ENCODE measurements at regions not wholly inside any gene's neighbourhood (a gene's known extent, or its start where the extent isn't known, plus 50 kb on each side); places are given as distances from the start of the nearest gene placed in this dataset.
A peak's percentile ranks its signal among the peaks of the same experiment; 100 is the strongest.

- no peak for DNase-seq
Observed at GRCh38 chr2:5287558-5288334, 404.4 kb upstream of the SOX11 start.

GRCh38 chr2:5290900-5291546, 401.2 kb upstream of the SOX11 start:
- DNase-seq = peak; percentile 15

DNA sequence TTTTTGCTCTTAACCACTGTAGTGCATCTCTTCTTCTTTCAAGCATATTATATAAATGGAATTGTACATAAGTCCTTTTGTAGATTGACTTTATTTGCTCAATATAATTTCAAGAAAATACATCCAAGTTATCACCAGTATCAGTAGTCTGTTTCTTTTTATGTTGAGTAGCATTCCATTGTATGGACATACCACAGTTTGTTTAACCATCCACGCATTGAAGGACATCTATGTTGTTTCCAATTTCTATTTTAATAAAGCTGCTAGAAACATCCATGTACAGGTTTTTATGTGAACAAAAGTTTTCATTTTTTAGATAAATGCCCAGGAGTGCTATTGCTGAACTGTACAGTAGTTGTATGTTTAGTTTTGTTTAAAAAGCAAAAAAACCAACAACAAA, 387.5 kb upstream of the SOX11 start:
- no peak for DNase-seq

DNA sequence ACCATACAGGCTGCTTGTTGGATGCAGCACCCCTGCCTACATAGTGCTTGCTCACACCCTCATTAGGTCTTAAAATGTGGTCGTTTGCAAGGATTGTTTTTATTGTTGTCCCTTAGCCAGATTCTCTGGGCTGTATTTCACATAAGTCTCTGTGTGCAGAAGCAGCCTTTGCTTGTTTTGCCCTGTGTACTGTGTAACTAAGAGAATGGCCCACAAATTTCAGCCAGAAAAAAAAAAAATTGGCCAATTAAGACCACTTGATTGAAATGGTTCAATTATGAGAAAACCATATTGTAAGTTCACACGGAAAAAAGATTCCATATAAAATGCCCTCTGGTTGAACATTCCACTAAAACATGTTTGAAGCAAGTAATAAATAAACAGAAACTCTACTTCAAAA, 377.1 kb upstream of the SOX11 start:
- no peak for DNase-seq

DNA sequence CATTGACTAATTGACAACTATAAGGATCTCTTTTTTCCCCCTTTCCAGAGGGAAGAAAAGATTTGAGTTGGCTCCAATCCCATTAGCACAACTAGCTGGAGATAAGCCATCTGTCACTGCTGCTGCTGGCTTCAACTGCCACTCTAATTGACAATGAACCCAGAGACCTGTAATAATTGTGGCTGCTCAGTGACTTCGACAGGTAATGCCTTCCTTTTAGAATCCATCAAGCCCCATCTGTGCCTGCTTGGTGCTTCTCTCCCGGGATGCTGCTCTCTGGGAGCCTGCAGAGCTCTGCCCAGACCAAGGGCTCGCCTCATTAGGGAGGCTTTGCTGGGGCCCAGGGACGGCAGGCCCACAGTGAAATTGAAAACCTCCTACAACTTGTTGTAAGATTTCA, 376.7 kb upstream of the SOX11 start:
- DNase-seq = peak; percentile 100

DNA sequence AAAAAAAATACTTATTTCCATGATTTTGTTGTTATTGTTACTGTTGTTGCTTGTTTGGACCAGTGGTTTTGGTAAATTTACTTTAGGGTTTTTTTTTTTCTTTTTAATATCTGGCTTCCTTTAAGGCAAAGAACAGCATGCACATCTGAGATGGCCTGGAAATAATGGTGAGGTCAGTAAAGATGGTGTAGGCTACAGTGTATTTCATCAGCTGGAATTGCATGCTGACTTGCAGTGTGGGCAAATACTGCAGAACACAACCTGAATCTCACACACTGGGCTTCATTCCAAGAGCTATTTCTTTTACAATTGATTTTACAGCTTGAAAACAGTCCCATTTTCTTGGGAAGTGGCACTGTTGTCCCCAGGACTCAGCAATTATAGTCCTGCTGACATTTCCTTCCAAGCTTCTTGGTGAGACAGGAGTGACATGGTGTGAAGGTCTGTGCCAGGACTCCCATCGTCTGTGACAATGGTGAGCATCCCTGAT, 376.1 kb upstream of the SOX11 start:
- peak; percentile 83 for DNase-seq

DNA sequence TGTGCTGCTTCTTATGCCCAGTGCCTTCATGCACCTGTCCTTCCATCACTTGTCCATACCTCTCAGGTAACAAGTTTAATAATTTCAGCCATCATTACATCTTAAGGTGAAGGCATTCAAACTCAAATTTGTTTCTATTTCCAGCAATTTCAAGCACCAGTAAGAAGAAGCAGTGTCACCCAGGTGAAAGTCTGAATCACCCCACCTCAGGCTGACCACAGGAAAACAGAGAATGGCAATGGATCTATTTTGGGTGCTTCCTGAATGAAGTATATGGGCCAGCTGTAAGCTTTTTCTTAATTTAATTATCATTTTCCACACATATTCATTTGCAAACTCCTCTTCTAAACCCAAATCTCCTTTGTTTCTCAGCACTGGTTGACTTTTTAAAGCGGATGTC, 372.7 kb upstream of the SOX11 start:
- no peak for DNase-seq

- no peak for DNase-seq
Observed at GRCh38 chr2:5322396-5322795, 369.8 kb upstream of the SOX11 start.

DNA sequence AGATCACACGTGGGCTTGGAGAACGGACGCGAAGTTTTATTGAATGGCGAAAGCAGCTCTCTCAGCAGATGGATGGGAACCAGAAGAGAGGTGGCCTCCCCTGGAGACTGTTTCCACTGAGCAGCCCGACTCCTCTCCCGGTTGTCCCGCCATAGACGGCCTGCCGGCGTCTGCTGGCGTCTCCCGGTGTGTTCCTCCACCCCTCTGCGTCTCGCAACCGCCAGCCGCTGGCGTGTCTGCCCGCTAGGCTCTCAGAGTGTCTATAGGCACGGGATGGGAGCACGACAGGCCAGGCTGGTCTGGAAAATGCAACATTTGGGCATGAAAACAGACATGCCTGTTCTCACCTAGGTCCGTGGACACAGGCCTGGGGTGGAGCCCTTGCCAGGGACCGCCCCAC, 366.7 kb upstream of the SOX11 start:
- DNase-seq = no peak

GRCh38 chr2:5328826-5329225, 363.4 kb upstream of the SOX11 start:
- no peak for DNase-seq

DNA sequence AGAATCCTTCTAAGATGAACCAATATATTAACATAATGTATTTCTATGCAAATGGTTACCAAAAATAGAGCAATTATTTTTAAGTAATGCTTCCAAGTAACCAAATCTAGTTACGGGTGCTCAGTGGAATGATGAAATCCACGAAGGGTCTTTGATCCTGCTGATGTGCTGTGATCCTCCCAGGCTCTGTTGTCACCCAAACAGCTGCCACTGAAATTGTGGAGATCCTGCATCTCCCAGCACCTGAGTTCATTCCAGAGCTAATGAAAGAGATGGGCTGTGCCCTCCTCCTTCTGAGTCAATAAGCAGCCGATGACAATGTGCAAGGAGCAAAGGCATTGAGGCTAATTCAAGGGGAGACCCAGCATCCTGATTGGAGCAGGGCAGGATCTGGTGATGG, 362.4 kb upstream of the SOX11 start:
- peak; percentile 30 for DNase-seq

- no peak for DNase-seq
Observed at GRCh38 chr2:5330961-5331360, 361.2 kb upstream of the SOX11 start.

GRCh38 chr2:5332925-5333324, 359.3 kb upstream of the SOX11 start:
- no peak for DNase-seq

GRCh38 chr2:5339473-5339872, 352.7 kb upstream of the SOX11 start:
- no peak for DNase-seq

DNA sequence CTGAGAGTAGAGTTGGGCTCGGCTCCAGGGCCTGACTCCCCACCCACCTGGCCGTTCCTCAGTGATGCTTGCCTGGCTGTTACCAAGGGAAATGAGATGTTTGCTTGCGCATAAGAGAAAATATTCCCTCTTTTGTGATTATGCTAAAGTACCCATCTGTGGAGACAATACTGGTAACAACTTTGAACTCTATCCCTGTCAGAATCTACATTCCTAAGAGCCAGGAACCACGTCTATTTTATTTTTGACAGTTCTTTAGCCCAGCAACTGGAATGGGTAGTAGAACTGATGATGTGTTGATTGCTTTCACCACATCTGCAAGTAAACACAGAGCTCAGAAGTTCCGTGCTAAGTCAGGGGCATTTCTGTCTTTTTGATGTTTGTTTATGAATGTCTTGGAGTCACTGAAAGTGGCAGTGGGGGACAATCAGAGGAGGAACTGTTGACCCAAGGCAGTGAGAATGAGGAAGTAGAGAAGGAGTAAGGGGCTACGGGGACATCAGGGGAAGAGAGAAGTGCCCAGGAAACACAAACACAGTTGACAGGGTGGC, 348.3 kb upstream of the SOX11 start:
- no peak for DNase-seq

DNA sequence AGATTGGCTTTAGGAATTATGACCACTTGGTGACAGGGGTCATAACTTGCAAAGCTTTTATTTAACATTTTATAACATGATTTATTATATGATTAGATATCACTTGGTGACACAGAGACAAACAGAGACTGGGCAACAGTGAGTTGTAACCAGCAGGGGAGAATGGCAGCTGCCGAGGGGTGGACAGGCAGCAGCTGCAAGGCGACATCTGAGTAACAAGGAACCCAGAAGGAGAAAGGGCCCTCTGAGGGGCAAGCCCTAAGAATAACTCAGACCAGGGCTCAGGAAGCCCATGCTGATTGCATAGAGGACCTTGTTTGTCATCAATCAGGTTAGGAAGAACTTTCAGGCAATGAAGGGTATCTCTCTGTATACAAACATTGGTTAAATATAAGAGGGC, 339.9 kb upstream of the SOX11 start:
- DNase-seq = no peak

DNA sequence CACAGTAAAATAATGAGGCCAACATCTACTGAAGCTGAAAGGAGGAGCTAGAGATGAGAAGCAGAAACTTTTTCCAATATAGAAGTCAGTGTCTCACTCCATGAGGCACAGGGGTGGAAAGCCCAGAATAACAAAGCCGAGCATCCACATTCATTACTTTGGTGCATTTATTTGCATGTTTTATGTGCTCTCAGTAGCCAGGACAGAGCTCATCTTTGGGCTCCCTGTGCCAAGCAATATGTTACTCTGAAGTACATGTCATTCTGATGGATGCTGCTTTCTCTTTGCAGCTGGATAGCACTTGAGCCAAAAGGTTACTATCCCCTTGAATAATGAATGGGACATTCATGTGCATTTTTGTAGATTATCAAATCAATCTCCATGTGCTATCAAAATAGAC, 338.6 kb upstream of the SOX11 start:
- DNase-seq = no peak

DNA sequence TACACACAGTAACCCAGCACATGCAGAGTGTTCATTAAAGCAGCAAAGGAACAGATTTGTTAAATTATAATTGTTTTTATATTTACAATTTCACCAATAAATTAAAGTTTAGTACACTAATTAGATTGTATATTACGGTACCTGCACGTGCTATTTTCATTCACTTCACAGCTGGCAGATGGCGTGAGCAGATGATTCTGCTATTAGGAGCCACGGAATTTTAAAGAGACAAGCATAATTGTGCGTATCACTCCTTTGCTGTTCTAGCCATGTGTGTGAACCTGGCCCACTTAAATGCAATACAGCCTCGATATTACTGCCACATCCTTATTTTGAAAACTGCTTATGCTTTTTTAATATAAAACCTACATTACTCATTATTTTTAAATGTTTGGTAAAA, 332.8 kb upstream of the SOX11 start:
- peak; percentile 92 for DNase-seq

GRCh38 chr2:5360081-5360480, 332.1 kb upstream of the SOX11 start:
- peak; percentile 96 for DNase-seq

DNA sequence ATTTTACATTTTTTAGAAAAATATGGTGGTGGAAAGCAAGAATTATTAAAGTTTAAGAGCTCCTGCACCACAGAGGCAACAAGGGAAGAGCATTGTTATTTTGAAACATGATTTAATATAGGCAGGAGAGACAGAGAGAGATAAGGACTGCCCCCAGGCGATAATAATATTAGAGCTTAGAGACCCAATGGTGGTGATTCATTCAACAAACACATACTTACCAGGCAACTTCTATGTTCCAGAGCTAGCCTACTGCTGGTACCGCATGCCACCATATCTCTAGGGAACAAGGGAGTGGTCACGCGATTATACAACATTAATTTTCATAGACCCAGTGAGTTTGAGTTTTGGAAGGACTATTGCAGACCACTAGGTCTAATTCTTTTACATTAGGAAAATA, 327.8 kb upstream of the SOX11 start:
- no peak for DNase-seq

GRCh38 chr2:5365871-5366461, 326.2 kb upstream of the SOX11 start:
- peak; percentile 67 for DNase-seq

GRCh38 chr2:5367321-5367720, 324.9 kb upstream of the SOX11 start:
- DNase-seq = no peak

GRCh38 chr2:5368263-5368662, 323.9 kb upstream of the SOX11 start:
- DNase-seq = peak; percentile 23

DNA sequence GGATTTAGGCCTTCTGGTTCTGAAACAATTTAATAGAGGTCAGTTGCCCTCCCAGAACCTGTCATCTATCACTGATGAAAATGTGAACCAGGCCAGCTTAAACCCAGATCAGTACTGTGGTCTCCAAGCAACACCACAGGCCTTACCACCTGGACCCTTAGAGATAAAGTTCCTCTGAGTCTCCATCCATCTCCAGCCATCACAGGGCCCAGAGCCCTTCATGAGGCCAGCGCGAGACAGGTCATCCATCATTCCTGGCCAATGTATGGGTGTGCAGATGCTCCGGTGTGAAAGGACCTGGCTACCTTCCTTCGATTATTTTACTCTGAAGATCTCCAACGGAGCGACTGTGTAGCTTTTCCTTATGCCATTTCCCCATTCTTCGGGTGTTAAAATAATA, 322.7 kb upstream of the SOX11 start:
- no peak for DNase-seq

All from NCI-H2171 treated with DMSO at 0.1 percent for 48 hours (cell line).